ENCODE measurements at regions not wholly inside any gene's neighbourhood (a gene's known extent, or its start where the extent isn't known, plus 50 kb on each side); places are given as distances from the start of the nearest gene placed in this dataset.
"Not testable (repeated sequence)": the region's sequence is repeated elsewhere in the genome, so short reads cannot be mapped to it uniquely, and the experiment has no call there.

DNA sequence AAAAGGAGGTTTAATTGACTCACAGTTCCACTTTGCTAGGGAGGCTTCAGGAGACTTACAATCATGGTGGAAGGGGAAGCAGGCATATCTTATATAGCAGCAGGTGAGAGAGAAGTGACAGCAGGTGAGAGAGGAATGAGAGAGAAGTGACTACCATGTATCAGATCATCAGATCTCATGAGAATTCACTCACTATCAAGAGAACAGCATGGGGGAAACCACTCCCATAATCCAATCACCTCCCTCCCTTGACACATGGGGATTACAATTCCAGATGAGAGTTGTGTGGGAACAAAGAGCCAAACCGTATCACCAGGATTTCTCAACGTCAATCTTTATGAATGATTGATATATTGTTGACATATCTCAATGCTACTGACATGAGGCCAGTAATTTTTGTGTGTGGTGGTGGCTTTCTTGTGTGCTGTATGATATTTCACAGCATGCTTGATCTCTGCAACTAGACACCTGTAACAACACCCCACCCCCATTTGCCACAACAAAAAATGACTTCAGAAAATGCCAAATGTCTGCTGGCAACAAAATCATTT, 1470.9 kb upstream of the SEL1L start:
- H3K9me3 ChIP-seq (ENCODE audit: control insufficient read depth, insufficient read depth, low read depth, low read length) = no peaks in the 10 kb centered on the region
- POLR2A ChIA-PET = no interaction called here
- no peaks in the 10 kb centered on the region for H3K4me1 ChIP-seq (ENCODE audit: control insufficient read depth, insufficient read depth, low read length)
- CTCF ChIA-PET = no interaction called here
- H3K27ac ChIP-seq (ENCODE audit: extremely low read depth, low read depth, low read length) = no peak overlapping the region
- H3K36me3 ChIP-seq (ENCODE audit: control insufficient read depth in 2 of 2, insufficient read depth in 1 of 2, low read length in 2 of 2) = no peaks in the 10 kb centered on the region
- no peak for TF ChIP-seq GLI2 (tag by site-specific recombination; IDR thresholded peaks at IDR 0.05; ENCODE audit: borderline replicate concordance, low read depth)
- TF ChIP-seq, protein P1, sequence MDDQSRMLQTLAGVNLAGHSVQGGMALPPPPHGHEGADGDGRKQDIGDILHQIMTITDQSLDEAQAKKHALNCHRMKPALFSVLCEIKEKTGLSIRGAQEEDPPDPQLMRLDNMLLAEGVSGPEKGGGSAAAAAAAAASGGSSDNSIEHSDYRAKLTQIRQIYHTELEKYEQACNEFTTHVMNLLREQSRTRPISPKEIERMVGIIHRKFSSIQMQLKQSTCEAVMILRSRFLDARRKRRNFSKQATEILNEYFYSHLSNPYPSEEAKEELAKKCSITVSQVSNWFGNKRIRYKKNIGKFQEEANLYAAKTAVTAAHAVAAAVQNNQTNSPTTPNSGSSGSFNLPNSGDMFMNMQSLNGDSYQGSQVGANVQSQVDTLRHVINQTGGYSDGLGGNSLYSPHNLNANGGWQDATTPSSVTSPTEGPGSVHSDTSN (CRISPR knock-in tag; IDR thresholded peaks at IDR 0.05) = no peak
- TF ChIP-seq, protein P2, sequence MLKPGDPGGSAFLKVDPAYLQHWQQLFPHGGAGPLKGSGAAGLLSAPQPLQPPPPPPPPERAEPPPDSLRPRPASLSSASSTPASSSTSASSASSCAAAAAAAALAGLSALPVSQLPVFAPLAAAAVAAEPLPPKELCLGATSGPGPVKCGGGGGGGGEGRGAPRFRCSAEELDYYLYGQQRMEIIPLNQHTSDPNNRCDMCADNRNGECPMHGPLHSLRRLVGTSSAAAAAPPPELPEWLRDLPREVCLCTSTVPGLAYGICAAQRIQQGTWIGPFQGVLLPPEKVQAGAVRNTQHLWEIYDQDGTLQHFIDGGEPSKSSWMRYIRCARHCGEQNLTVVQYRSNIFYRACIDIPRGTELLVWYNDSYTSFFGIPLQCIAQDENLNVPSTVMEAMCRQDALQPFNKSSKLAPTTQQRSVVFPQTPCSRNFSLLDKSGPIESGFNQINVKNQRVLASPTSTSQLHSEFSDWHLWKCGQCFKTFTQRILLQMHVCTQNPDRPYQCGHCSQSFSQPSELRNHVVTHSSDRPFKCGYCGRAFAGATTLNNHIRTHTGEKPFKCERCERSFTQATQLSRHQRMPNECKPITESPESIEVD (tag by site-specific recombination; IDR thresholded peaks at IDR 0.05) = no peak
- no peak for TF ChIP-seq ZBTB20 (tag by site-specific recombination; IDR thresholded peaks at IDR 0.05)
- TF ChIP-seq ZNF670 (tag by site-specific recombination; IDR thresholded peaks at IDR 0.05; ENCODE audit: low read depth) = no peak
- TF ChIP-seq, protein P3, sequence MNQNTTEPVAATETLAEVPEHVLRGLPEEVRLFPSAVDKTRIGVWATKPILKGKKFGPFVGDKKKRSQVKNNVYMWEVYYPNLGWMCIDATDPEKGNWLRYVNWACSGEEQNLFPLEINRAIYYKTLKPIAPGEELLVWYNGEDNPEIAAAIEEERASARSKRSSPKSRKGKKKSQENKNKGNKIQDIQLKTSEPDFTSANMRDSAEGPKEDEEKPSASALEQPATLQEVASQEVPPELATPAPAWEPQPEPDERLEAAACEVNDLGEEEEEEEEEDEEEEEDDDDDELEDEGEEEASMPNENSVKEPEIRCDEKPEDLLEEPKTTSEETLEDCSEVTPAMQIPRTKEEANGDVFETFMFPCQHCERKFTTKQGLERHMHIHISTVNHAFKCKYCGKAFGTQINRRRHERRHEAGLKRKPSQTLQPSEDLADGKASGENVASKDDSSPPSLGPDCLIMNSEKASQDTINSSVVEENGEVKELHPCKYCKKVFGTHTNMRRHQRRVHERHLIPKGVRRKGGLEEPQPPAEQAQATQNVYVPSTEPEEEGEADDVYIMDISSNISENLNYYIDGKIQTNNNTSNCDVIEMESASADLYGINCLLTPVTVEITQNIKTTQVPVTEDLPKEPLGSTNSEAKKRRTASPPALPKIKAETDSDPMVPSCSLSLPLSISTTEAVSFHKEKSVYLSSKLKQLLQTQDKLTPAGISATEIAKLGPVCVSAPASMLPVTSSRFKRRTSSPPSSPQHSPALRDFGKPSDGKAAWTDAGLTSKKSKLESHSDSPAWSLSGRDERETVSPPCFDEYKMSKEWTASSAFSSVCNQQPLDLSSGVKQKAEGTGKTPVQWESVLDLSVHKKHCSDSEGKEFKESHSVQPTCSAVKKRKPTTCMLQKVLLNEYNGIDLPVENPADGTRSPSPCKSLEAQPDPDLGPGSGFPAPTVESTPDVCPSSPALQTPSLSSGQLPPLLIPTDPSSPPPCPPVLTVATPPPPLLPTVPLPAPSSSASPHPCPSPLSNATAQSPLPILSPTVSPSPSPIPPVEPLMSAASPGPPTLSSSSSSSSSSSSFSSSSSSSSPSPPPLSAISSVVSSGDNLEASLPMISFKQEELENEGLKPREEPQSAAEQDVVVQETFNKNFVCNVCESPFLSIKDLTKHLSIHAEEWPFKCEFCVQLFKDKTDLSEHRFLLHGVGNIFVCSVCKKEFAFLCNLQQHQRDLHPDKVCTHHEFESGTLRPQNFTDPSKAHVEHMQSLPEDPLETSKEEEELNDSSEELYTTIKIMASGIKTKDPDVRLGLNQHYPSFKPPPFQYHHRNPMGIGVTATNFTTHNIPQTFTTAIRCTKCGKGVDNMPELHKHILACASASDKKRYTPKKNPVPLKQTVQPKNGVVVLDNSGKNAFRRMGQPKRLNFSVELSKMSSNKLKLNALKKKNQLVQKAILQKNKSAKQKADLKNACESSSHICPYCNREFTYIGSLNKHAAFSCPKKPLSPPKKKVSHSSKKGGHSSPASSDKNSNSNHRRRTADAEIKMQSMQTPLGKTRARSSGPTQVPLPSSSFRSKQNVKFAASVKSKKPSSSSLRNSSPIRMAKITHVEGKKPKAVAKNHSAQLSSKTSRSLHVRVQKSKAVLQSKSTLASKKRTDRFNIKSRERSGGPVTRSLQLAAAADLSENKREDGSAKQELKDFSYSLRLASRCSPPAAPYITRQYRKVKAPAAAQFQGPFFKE (tag by site-specific recombination; IDR thresholded peaks at IDR 0.05; ENCODE audit: borderline replicate concordance) = no peak
- TF ChIP-seq, protein P4, sequence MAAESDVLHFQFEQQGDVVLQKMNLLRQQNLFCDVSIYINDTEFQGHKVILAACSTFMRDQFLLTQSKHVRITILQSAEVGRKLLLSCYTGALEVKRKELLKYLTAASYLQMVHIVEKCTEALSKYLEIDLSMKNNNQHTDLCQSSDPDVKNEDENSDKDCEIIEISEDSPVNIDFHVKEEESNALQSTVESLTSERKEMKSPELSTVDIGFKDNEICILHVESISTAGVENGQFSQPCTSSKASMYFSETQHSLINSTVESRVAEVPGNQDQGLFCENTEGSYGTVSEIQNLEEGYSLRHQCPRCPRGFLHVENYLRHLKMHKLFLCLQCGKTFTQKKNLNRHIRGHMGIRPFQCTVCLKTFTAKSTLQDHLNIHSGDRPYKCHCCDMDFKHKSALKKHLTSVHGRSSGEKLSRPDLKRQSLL (tag by site-specific recombination; IDR thresholded peaks at IDR 0.05) = no peak
- TF ChIP-seq ZNF335 (tag by site-specific recombination; conservative IDR thresholded peaks at IDR 0.05) = no peak
- TF ChIP-seq, protein P5, sequence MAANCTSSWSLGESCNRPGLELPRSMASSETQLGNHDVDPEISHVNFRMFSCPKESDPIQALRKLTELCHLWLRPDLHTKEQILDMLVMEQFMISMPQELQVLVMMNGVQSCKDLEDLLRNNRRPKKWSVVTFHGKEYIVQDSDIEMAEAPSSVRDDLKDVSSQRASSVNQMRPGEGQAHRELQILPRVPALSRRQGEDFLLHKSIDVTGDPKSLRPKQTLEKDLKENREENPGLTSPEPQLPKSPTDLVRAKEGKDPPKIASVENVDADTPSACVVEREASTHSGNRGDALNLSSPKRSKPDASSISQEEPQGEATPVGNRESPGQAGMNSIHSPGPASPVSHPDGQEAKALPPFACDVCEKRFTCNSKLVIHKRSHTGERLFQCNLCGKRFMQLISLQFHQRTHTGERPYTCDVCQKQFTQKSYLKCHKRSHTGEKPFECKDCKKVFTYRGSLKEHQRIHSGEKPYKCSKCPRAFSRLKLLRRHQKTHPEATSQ (tag by site-specific recombination; IDR thresholded peaks at IDR 0.05) = no peak
- no peak overlapping the region for H3K4me3 ChIP-seq (ENCODE audit: low read depth, low read length)

- POLR2A ChIA-PET = no interaction called here
- H3K36me3 ChIP-seq (ENCODE audit: control insufficient read depth in 2 of 2, insufficient read depth in 1 of 2, low read length in 2 of 2) = no peaks in the 10 kb centered on the region
- no peak for TF ChIP-seq ZFP3 (tag by site-specific recombination; IDR thresholded peaks at IDR 0.05; ENCODE audit: low read depth)
- no peak for TF ChIP-seq ZNF514 (tag by site-specific recombination; IDR thresholded peaks at IDR 0.05)
- no peak for TF ChIP-seq OSR2 (tag by site-specific recombination; IDR thresholded peaks at IDR 0.05)
- TF ChIP-seq ZNF645 (tag by site-specific recombination; IDR thresholded peaks at IDR 0.05) = no peak
- TF ChIP-seq HOXD13 (CRISPR knock-in tag; IDR thresholded peaks at IDR 0.05; ENCODE audit: borderline replicate concordance) = no peak
- no peak for TF ChIP-seq SETDB1 (IDR thresholded peaks at IDR 0.05; ENCODE audit: insufficient read length, low read length)
- TF ChIP-seq ZNF785 (tag by site-specific recombination; IDR thresholded peaks at IDR 0.05) = no peak
- no peak overlapping the region for H3K4me3 ChIP-seq (ENCODE audit: low read depth, low read length)
- no peaks in the 10 kb centered on the region for H3K9me3 ChIP-seq (ENCODE audit: control insufficient read depth, insufficient read depth, low read depth, low read length)
- no peaks in the 10 kb centered on the region for H3K4me1 ChIP-seq (ENCODE audit: control insufficient read depth, insufficient read depth, low read length)
- H3K27ac ChIP-seq (ENCODE audit: extremely low read depth, low read depth, low read length) = no peak overlapping the region
- CTCF ChIA-PET = no interaction called here
Measured at GRCh38 chr14:83006121-83006670, 1472.5 kb upstream of the SEL1L start.

- POLR2A ChIA-PET; H3K36me3 ChIP-seq (ENCODE audit: control insufficient read depth in 2 of 2, insufficient read depth in 1 of 2, low read length in 2 of 2); H3K4me3 ChIP-seq (ENCODE audit: low read depth, low read length); H3K9me3 ChIP-seq (ENCODE audit: control insufficient read depth, insufficient read depth, low read depth, low read length); H3K27ac ChIP-seq (ENCODE audit: extremely low read depth, low read depth, low read length); H3K4me1 ChIP-seq (ENCODE audit: control insufficient read depth, insufficient read depth, low read length); CTCF ChIA-PET: not testable (repeated sequence)
Measured at GRCh38 chr14:83007052-83007451, 1473.4 kb upstream of the SEL1L start.
